AG04449 (cell line): ENCODE measurements at regions not wholly inside any gene's neighbourhood (a gene's known extent, or its start where the extent isn't known, plus 50 kb on each side); places are given as distances from the start of the nearest gene placed in this dataset.

Experiments
- CTCF ChIA-PET: fragments of 350-600 bp; formaldehyde crosslinking; extraction: SDS; loops from one replicate; lab custom pipeline; 2021; ENCODE audit warnings: antibody characterized with exemption; lab: Yijun Ruan, JAX
- POLR2A ChIA-PET: fragments of 400-600, 350-600 bp; formaldehyde crosslinking; extraction: SDS; loops from one replicate; lab custom pipeline; 2020; ENCODE audit warnings: antibody characterized with exemption, inconsistent platforms; lab: Yijun Ruan, JAX
- DNase-seq: peaks from one replicate; pipeline ENCODE4 v3.0.0-alpha.2; 2010; ENCODE audit warnings: low read depth, low spot score
- H3K4me3 ChIP-seq: 2 replicates; pipeline ENCODE4 v1.5.1; 2011; ENCODE audit warnings: low read depth, mild to moderate bottlenecking, control low read depth, low read length
- TF ChIP-seq, protein P1 (sequence below): IDR thresholded peaks from one replicate; pipeline ENCODE4 v1.5.1; 2011; ENCODE audit warnings: mild to moderate bottlenecking, moderate library complexity, low read length, control low read depth, inconsistent platforms; ENCODE audit not compliant: insufficient read depth; ENCODE audit errors: missing control alignments

DNA sequence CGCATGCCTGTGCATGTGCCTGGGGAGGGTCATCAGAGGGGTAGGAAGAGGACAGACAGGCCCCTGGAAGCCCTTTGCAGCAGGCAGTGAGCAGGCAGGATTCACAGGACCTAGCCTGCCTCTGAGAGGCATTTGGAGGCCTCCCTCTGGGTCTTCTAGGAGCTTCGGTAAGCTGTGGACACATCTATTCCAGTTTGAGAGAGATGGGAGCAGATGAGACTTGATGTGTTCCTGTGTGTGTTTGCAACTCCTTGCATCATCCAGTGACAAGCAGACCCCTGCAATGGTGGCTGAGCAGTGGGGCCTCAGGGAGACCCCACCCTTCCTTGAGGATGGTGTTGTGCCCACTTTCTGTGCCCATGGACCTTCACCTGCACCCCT, 64.0 kb downstream of the GADD45G start:
- TF ChIP-seq, protein P1, sequence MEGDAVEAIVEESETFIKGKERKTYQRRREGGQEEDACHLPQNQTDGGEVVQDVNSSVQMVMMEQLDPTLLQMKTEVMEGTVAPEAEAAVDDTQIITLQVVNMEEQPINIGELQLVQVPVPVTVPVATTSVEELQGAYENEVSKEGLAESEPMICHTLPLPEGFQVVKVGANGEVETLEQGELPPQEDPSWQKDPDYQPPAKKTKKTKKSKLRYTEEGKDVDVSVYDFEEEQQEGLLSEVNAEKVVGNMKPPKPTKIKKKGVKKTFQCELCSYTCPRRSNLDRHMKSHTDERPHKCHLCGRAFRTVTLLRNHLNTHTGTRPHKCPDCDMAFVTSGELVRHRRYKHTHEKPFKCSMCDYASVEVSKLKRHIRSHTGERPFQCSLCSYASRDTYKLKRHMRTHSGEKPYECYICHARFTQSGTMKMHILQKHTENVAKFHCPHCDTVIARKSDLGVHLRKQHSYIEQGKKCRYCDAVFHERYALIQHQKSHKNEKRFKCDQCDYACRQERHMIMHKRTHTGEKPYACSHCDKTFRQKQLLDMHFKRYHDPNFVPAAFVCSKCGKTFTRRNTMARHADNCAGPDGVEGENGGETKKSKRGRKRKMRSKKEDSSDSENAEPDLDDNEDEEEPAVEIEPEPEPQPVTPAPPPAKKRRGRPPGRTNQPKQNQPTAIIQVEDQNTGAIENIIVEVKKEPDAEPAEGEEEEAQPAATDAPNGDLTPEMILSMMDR, result no peak
- ChIA-PET POLR2A (no interaction called here), CTCF (no interaction called here)
- no peak for DNase-seq
- no peak overlapping the region for H3K4me3 ChIP-seq

DNA sequence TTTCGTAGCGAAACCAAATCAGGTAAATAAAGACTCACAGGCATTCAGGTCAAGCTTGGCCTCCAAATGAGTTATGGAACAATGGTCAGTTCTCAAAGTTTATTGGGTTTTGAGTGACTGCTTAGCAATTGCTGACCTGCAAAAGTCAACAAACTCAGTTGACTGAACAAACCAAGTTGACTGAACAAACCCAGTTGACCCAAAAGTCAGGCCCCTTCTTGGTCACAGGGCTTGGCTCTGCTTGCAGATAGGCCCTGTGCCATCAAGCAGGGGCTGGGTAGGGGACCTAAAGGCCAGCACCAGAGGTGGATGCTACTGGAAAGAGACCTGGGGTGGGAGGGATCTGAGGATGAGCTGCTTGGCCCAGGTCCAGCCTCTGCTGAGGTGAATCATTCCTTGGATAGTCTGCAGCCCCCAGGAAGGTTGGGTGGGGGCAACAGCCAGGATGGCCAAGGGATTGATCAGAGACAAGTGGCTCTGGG, 64.6 kb downstream of the GADD45G start:
- TF ChIP-seq, protein P1, result no peak
- ChIA-PET POLR2A (no interaction called here), CTCF (no interaction called here)
- H3K4me3 ChIP-seq, result no peak overlapping the region
- no peak for DNase-seq

DNA sequence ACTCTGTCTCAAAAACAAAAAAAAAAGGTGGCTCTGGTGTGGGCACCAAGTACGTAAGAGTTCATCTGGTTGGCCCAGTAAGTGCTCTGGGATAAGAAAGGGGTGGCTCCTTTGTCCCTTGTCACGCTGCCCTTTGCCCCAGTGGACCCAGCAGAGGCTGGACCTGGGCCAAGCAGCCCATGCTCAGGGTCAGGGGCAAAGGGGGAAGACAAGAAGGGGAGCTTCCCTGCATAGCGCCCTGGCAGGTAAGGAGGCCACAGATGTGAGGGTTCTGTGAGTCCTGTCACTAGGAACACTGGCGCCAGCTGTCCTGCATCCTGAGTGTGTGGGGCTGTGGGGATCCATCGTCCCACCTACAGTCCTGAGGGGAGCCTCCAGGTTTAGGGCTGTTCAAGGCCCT, 65.3 kb downstream of the GADD45G start:
- H3K4me3 ChIP-seq, result no peak overlapping the region
- TF ChIP-seq, protein P1, result no peak
- POLR2A ChIA-PET, result no interaction called here
- CTCF ChIA-PET, result no interaction called here
- DNase-seq, result no peak

DNA sequence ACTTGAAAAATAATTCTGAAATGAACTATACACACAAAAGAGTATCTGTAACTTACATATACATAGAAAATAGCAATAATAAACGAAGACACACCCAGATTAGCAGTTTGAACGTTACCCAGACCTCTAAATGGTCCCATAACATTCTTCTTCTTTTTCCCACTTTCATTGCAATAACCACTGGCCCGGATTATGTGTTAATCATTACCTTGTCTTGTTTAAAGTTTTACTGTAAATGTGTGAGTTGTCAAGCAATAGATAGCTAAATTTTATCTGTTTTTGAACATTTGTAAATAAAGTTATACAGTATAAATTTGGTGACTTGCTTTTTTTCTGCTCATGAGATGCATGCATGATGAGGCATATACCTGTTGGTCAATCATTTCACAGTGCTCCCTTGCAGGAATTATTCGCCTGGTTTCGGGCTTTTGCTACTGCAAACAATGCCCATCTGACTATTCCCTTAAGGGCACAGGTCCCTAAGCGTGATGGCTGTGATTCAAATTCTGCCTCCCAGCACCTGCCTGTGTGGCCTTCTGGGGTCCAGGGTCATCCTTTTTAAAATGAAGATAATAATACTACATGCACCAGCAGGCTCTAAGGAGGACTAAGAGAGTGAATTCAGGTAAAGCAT, 66.1 kb downstream of the GADD45G start:
- TF ChIP-seq, protein P1, result no peak
- DNase-seq, result no peak
- CTCF ChIA-PET, result no interaction called here
- no peak overlapping the region for H3K4me3 ChIP-seq
- POLR2A ChIA-PET, result no interaction called here

DNA sequence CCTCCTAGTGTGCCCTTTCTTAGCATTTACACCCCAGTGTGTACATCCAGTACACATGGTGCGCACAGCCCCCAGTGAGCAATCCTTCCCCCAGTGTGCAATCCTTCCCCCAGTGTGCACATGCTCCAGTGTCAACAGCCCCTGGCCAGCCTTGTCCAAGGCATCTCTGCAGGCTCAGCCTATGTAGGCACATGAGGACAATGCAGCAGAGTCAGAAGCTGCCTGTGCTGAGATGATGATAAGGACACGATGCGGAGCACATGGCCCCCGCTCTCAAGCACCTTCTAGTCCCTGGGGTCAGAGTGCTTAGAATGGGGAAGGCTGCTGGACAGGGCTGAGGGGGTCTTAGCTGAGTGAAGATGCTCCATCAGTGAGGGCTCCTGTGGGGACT, 69.8 kb downstream of the GADD45G start:
- ChIA-PET POLR2A (no interaction called here), CTCF (no interaction called here)
- no peak for DNase-seq
- H3K4me3 ChIP-seq, result no peak overlapping the region
- TF ChIP-seq, protein P1, result no peak

DNA sequence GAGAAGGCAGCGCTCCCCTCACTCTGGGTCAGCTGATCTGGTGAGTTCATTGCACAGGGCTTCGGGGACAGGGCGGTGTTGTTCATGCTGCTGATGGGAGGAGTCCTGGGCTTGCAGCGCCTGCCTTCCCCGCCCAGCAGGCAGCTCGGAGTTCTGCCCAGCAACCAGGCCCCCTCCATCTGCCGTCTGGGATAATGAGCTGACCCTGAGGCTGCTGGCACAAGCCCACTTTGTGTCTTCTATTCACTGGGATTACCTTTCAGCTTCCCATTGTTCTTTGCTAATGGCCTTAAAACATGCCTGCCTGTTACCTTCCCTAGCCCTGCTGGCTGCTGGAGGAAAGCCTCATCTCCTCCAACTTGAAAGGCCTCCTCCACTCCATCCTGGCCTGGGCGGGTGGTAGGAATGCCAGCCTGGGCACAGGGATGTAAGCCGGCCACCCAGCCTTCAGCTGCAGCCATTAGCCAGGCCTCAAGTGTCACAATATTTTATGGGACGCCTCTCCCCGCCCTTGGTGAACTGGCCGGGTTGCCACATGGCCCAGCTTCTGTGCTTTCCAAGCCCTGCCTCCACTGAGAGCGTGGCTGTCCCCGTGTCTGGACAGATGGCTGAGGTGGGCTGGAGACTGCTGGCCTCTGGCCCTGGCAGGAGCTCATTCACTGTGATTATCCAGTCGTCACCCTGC, 70.4 kb downstream of the GADD45G start:
- CTCF ChIA-PET, result no interaction called here
- DNase-seq, result no peak
- POLR2A ChIA-PET, result no interaction called here
- TF ChIP-seq, protein P1, result no peak
- H3K4me3 ChIP-seq, result no peak overlapping the region
